ENCODE measurements at regions not wholly inside any gene's neighbourhood (a gene's known extent, or its start where the extent isn't known, plus 50 kb on each side); places are given as distances from the start of the nearest gene placed in this dataset.

DNA sequence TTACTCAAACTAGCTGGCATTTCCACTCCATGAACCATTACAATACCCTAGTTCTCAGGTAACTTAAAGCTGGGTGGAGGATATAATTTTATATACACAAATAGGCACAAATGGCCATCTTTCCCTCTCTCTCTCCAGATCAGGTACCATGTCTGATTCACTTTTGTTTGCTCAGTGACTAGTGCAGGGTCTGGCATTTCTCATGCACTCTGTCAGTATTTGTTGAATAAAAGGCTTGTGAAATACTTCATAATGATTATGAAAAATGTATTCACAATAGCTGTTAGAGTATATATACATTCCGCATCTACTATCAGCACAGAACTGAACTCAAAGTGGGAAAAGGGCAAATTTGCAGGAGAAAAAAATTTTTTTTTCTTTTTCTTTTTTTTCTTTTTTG is 510.2 kb upstream of the USP24 start:
- no peak for TF ChIP-seq CTCF (IDR thresholded peaks at IDR 0.05; ENCODE audit: control extremely low read depth, extremely low read depth)
- DNase-seq (no peak), ATAC-seq (ENCODE audit: insufficient read depth, low FRiP score) (no peak)
- H3K4me1 ChIP-seq (ENCODE audit: control insufficient read depth in 5 of 5, insufficient read depth in 5 of 5, low read length in 5 of 5), result peaks cover 0 to 7% (median 0%) of the 10 kb centered on the region in 5 donors
- 88 to 94% methylated on average over 1 of the region's 1 CpG for WGBS, 2 donors
- no peak overlapping the region for H3K4me3 ChIP-seq
- H3K9ac ChIP-seq (ENCODE audit: insufficient read depth in 1 of 2, low read length in 2 of 2), result no peak overlapping the region
- no peak overlapping the region for H3K27ac ChIP-seq (ENCODE audit: low read depth in 1 of 2, low read length in 1 of 2)
- no peaks in the 10 kb centered on the region for H3K36me3 ChIP-seq (ENCODE audit: control insufficient read depth in 4 of 4, insufficient read depth in 4 of 4, low read length in 4 of 4)
- peaks cover 0 to 2% (median 0%) of the 10 kb centered on the region in 4 donors for H3K9me3 ChIP-seq (ENCODE audit: control insufficient read depth in 4 of 4, insufficient read depth in 3 of 4, low read length in 3 of 4)
- no peaks in the 10 kb centered on the region for H3K27me3 ChIP-seq (ENCODE audit: control insufficient read depth in 3 of 3, insufficient read depth in 3 of 3, low read length in 2 of 3)

DNA sequence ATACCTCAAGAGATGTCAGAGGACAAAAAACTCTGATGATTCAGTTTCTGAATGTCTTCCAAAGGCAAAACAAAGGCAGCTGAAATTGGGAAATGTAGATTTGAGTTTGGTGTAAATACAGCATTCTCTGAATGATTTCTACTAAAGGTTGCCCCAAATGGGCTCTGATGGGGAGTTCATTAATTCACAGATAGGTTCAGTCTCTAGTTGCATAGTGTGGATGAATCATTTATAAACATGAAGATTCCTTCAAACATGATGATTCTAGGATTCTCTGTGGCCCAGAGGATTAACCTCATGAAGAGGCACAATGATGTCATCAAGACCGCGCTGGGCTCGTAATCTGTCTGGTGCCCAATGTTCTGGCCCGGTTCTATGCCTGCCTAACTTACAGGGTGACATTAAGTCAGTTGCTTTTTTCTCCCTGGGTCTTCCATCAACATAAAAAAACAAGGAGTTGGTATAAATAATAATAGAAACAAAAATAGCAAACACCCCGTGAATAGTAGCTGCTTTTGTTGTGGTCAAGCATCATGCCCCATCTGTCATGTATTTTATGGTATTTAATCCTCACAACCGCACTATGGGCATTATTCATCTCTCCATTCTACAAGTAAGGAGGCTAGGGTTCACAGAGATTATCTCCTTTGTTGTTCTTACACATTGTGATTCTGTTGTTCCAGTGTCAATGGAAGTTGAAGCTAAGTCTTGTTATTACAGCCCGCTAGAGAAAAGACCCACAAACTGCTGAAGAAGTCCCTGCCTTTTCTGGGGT is 509.6 kb upstream of the USP24 start:
- TF ChIP-seq CTCF (IDR thresholded peaks at IDR 0.05; ENCODE audit: control extremely low read depth, extremely low read depth), result no peak
- Histone ChIP-seq H3K36me3 (ENCODE audit: control insufficient read depth in 4 of 4, insufficient read depth in 4 of 4, low read length in 4 of 4) (no peaks in the 10 kb centered on the region), H3K27ac (ENCODE audit: low read depth in 1 of 2, low read length in 1 of 2) (no peak overlapping the region), H3K4me1 (ENCODE audit: control insufficient read depth in 5 of 5, insufficient read depth in 5 of 5, low read length in 5 of 5) (peaks cover 0 to 14% (median 2%) of the 10 kb centered on the region in 5 donors), H3K9ac (ENCODE audit: insufficient read depth in 1 of 2, low read length in 2 of 2) (no peak overlapping the region), H3K9me3 (ENCODE audit: control insufficient read depth in 4 of 4, insufficient read depth in 3 of 4, low read length in 3 of 4) (no peaks in the 10 kb centered on the region), H3K27me3 (ENCODE audit: control insufficient read depth in 3 of 3, insufficient read depth in 3 of 3, low read length in 2 of 3) (no peaks in the 10 kb centered on the region), H3K4me3 (no peak overlapping the region)
- DNase-seq (no peak), ATAC-seq (ENCODE audit: insufficient read depth, low FRiP score) (no peak)
- 92 to 94% methylated on average over 7 of the region's 7 CpGs for WGBS, 2 donors

DNA sequence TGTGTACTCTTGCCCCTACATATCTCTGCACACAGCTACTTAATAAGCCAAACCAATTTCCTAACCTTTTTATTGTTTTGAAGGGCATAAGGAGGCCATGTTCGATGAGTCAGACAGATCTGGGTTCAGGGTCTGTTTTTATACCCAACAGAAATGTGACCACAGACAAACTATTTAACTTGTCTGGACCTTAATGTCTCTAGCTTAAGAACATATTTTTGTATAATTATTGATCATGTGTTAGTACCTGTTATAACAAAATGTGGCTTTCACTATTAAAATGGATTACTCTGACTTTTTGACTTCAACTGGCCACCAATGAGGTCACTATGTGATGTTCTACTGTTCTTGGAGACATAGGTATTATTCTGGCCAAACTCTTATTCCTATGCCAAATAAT is 507.8 kb upstream of the USP24 start:
- no peaks in the 10 kb centered on the region for H3K9me3 ChIP-seq (ENCODE audit: control insufficient read depth in 4 of 4, insufficient read depth in 3 of 4, low read length in 3 of 4)
- ATAC-seq (ENCODE audit: insufficient read depth, low FRiP score) (no peak), DNase-seq (no peak)
- no peak overlapping the region for H3K9ac ChIP-seq (ENCODE audit: insufficient read depth in 1 of 2, low read length in 2 of 2)
- H3K27ac ChIP-seq (ENCODE audit: low read depth in 1 of 2, low read length in 1 of 2), result no peak overlapping the region
- WGBS, 2 donors, result 90 to 97% methylated on average over 1 of the region's 1 CpG
- no peak for TF ChIP-seq CTCF (IDR thresholded peaks at IDR 0.05; ENCODE audit: control extremely low read depth, extremely low read depth)
- peaks cover 0 to 28% (median 4%) of the 10 kb centered on the region in 5 donors for H3K4me1 ChIP-seq (ENCODE audit: control insufficient read depth in 5 of 5, insufficient read depth in 5 of 5, low read length in 5 of 5)
- no peak overlapping the region for H3K4me3 ChIP-seq
- no peaks in the 10 kb centered on the region for H3K36me3 ChIP-seq (ENCODE audit: control insufficient read depth in 4 of 4, insufficient read depth in 4 of 4, low read length in 4 of 4)
- H3K27me3 ChIP-seq (ENCODE audit: control insufficient read depth in 3 of 3, insufficient read depth in 3 of 3, low read length in 2 of 3), result no peaks in the 10 kb centered on the region
